ENCODE measurements at regions not wholly inside any gene's neighbourhood (a gene's known extent, or its start where the extent isn't known, plus 50 kb on each side); places are given as distances from the start of the nearest gene placed in this dataset.

GRCh38 chr4:154047733-154048132 lies 258.9 kb upstream of the SFRP2 start:
- peaks cover 3% of the 10 kb centered on the region for H3K4me1 Mint-ChIP-seq
- Histone ChIP-seq H3K4me1 (ENCODE audit: control insufficient read depth, insufficient read depth, low read length) (no peaks in the 10 kb centered on the region), H3K27ac (ENCODE audit: low read depth, low read length) (no peak overlapping the region), H3K4me3 (ENCODE audit: low read length) (no peak overlapping the region), H3K9me3 (ENCODE audit: control insufficient read depth, low read length) (no peaks in the 10 kb centered on the region), H3K27me3 (ENCODE audit: control insufficient read depth, insufficient read depth, low read length, poor library complexity, severe bottlenecking) (no peaks in the 10 kb centered on the region), H3K9ac (ENCODE audit: extremely low read depth, low read length, poor library complexity, severe bottlenecking) (no peak overlapping the region), H3K36me3 (ENCODE audit: control insufficient read depth, insufficient read depth, low read length) (no peaks in the 10 kb centered on the region)
- no peaks in the 10 kb centered on the region for H3K27me3 Mint-ChIP-seq (ENCODE audit: insufficient read depth)
- no peak for DNase-seq
- H3K4me3 Mint-ChIP-seq, result no peak overlapping the region
- peaks cover 5% of the 10 kb centered on the region for H3K9me3 Mint-ChIP-seq
- WGBS, 2 experiments (ENCODE audit: insufficient coverage in 1 of 2, insufficient read length in 1 of 2), result 90% methylated on average over 1 of the region's 1 CpG; no CpG with 5 or more reads in 1 of the 2 experiments
- TF ChIP-seq, protein P1, sequence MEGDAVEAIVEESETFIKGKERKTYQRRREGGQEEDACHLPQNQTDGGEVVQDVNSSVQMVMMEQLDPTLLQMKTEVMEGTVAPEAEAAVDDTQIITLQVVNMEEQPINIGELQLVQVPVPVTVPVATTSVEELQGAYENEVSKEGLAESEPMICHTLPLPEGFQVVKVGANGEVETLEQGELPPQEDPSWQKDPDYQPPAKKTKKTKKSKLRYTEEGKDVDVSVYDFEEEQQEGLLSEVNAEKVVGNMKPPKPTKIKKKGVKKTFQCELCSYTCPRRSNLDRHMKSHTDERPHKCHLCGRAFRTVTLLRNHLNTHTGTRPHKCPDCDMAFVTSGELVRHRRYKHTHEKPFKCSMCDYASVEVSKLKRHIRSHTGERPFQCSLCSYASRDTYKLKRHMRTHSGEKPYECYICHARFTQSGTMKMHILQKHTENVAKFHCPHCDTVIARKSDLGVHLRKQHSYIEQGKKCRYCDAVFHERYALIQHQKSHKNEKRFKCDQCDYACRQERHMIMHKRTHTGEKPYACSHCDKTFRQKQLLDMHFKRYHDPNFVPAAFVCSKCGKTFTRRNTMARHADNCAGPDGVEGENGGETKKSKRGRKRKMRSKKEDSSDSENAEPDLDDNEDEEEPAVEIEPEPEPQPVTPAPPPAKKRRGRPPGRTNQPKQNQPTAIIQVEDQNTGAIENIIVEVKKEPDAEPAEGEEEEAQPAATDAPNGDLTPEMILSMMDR (conservative IDR thresholded peaks at IDR 0.05), result no peak
- H3K36me3 Mint-ChIP-seq (ENCODE audit: low read depth), result peaks cover 3% of the 10 kb centered on the region
- no peak overlapping the region for H3K27ac Mint-ChIP-seq

- no peaks in the 10 kb centered on the region for H3K36me3 Mint-ChIP-seq (ENCODE audit: low read depth)
- H3K4me3 ChIP-seq (ENCODE audit: low read length), result no peak overlapping the region
- H3K36me3 ChIP-seq (ENCODE audit: control insufficient read depth, insufficient read depth, low read length), result no peaks in the 10 kb centered on the region
- WGBS, 2 experiments (ENCODE audit: insufficient coverage in 1 of 2, insufficient read length in 1 of 2), result 93% methylated on average over 4 of the region's 4 CpGs; no CpG with 5 or more reads in 1 of the 2 experiments
- H3K4me3 Mint-ChIP-seq, result no peak overlapping the region
- TF ChIP-seq, protein P1 (conservative IDR thresholded peaks at IDR 0.05), result no peak
- no peak for DNase-seq
- no peaks in the 10 kb centered on the region for H3K27me3 Mint-ChIP-seq (ENCODE audit: insufficient read depth)
- H3K9ac ChIP-seq (ENCODE audit: extremely low read depth, low read length, poor library complexity, severe bottlenecking), result no peak overlapping the region
- no peaks in the 10 kb centered on the region for H3K27me3 ChIP-seq (ENCODE audit: control insufficient read depth, insufficient read depth, low read length, poor library complexity, severe bottlenecking)
- no peaks in the 10 kb centered on the region for H3K9me3 Mint-ChIP-seq
- no peaks in the 10 kb centered on the region for H3K4me1 ChIP-seq (ENCODE audit: control insufficient read depth, insufficient read depth, low read length)
- no peak overlapping the region for H3K27ac Mint-ChIP-seq
- H3K27ac ChIP-seq (ENCODE audit: low read depth, low read length), result no peak overlapping the region
- H3K9me3 ChIP-seq (ENCODE audit: control insufficient read depth, low read length), result no peaks in the 10 kb centered on the region
- H3K4me1 Mint-ChIP-seq, result peaks cover 3% of the 10 kb centered on the region
Observed at GRCh38 chr4:154044742-154045485, 256.0 kb upstream of the SFRP2 start.

- H3K9ac ChIP-seq (ENCODE audit: extremely low read depth, low read length, poor library complexity, severe bottlenecking), result no peak overlapping the region
- H3K27me3 ChIP-seq (ENCODE audit: control insufficient read depth, insufficient read depth, low read length, poor library complexity, severe bottlenecking), result no peaks in the 10 kb centered on the region
- no peaks in the 10 kb centered on the region for H3K4me1 ChIP-seq (ENCODE audit: control insufficient read depth, insufficient read depth, low read length)
- no peak overlapping the region for H3K27ac Mint-ChIP-seq
- no peaks in the 10 kb centered on the region for H3K36me3 ChIP-seq (ENCODE audit: control insufficient read depth, insufficient read depth, low read length)
- no peak overlapping the region for H3K4me3 ChIP-seq (ENCODE audit: low read length)
- no peak for DNase-seq
- TF ChIP-seq, protein P1 (conservative IDR thresholded peaks at IDR 0.05), result no peak
- H3K4me1 Mint-ChIP-seq, result peaks cover 3% of the 10 kb centered on the region
- H3K9me3 ChIP-seq (ENCODE audit: control insufficient read depth, low read length), result no peaks in the 10 kb centered on the region
- 92 to 94% methylated on average over 4 of the region's 4 CpGs for WGBS, 2 experiments (ENCODE audit: insufficient coverage in 1 of 2, insufficient read length in 1 of 2)
- H3K27me3 Mint-ChIP-seq (ENCODE audit: insufficient read depth), result no peaks in the 10 kb centered on the region
- H3K36me3 Mint-ChIP-seq (ENCODE audit: low read depth), result no peaks in the 10 kb centered on the region
- H3K27ac ChIP-seq (ENCODE audit: low read depth, low read length), result no peak overlapping the region
- no peaks in the 10 kb centered on the region for H3K9me3 Mint-ChIP-seq
- no peak overlapping the region for H3K4me3 Mint-ChIP-seq
Observed at GRCh38 chr4:154044108-154044531, 255.2 kb upstream of the SFRP2 start.
